GM08714 (cell line): ENCODE measurements at regions not wholly inside any gene's neighbourhood (a gene's known extent, or its start where the extent isn't known, plus 50 kb on each side); places are given as distances from the start of the nearest gene placed in this dataset.

ENCODE experiments used
- H3K4me3 ChIP-seq: fragments of 200-500 bp; sonication (Bioruptor generic); 2 replicates; pipeline ENCODE4 v1.5.1; 2014; ENCODE audit warnings: mild to moderate bottlenecking, low read length, inconsistent platforms
- ZNF274 ChIP-seq: IDR thresholded peaks from 2 replicates; pipeline ENCODE4 v1.6.1; 2012; ENCODE audit warnings: mild to moderate bottlenecking, low read depth, low read length

- TF ChIP-seq ZNF274: no peak
- no peak overlapping the region for H3K4me3 ChIP-seq
Observed at GRCh38 chr13:50522506-50522905, 321.0 kb downstream of the DLEU7 start.

DNA sequence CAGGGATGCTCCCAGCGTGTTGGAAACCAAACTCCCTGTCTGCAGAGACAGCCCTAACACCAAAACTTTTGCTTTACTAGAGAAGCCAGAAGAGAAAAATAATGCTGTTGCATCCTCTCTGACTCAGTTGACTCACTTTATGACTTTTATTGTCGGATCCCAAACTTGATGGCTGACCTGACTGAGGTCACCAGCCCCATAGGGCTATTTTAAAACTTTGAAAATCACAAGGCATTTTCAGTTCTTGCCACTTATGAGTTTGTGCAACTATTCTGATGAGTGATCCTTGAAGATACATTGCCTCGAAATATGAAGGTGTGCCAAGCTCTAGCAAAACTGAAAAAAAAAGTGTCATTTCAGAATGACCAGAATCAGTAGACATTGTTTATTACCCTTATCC, 320.2 kb downstream of the DLEU7 start:
- no peak for TF ChIP-seq ZNF274
- no peak overlapping the region for H3K4me3 ChIP-seq

- H3K4me3 ChIP-seq: no peak overlapping the region
- TF ChIP-seq ZNF274: no peak
Observed at GRCh38 chr13:50524560-50524959, 318.9 kb downstream of the DLEU7 start.

- no peak for TF ChIP-seq ZNF274
- H3K4me3 ChIP-seq: no peak overlapping the region
Observed at GRCh38 chr13:50526661-50527071, 316.8 kb downstream of the DLEU7 start.

GRCh38 chr13:50527188-50527587, 316.3 kb downstream of the DLEU7 start:
- TF ChIP-seq ZNF274: no peak
- H3K4me3 ChIP-seq: no peak overlapping the region

DNA sequence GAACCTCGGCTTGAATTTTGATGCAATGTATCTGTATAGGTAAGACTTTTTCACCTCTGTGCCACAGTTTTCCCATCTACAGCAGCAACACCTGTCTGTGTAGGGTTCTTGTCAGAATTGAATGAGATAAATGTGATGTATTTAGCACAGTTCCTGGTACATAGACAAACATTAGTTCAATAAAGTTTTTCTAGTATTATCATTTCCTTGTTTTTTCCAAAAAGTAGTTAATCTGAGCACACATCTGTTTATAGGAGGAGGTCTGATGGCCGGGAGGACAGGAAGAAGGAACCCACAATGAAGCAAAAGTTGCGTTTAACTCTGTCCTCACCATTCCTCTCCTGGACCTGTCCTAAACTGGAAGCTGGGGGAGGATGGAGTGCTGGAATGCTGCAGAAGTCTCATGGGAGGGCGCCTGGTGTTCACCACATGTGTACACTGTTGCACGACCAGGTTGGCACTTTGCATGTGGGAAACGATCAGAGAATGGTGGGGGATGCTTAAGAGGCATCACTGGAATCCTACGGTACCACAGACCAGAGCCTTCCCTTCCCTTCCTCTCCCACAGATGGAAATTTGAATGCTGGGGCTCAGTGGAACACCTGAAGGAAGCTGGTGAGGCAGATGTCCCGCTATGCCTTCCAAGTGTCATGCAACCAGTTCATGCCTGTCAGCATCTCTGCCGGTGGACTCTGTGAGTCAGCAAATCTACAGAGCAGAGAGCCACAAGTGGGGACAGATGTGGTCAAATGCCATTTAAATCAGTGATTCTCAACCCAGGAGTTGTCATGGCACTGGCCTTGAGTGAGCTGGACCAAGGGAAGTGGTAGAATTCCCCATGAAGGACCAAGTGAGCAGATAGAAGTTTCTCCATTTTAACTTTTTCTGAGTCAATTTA, 315.6 kb downstream of the DLEU7 start:
- no peak for TF ChIP-seq ZNF274
- no peak overlapping the region for H3K4me3 ChIP-seq

DNA sequence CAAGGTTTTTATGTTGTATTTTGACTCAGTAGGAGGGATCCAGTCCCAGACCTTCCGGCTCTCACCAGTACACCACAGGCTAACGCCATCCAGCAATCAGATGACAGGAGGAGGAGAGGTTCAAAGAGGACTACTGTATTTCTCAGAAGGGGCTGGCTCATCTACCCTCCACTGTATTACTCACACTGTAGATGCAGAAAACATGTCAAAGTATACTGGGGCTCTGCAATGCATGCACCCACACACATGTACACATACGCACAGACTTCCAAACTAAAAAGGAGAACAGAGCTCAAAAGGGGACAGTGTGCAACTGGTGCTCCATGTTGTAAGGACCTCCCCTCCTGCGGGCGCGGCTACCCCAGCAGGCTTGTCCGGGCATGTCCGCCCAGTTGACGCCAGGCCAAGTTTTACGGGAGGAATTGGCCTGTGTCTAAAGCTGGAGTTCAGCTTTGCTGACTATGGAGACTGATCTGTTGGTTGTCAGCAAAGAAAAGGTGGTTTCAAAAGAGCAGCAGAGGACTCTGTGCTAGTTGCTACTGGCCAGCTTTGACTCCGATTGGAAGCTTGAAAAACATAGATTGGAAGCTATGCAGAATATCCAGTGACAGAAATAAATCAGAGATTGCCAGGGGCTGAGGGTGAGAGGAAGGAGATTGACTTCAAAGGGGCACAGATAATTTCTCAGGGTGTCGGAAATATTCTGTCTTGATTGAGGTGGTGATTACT, 314.2 kb downstream of the DLEU7 start:
- no peak overlapping the region for H3K4me3 ChIP-seq
- TF ChIP-seq ZNF274: no peak

DNA sequence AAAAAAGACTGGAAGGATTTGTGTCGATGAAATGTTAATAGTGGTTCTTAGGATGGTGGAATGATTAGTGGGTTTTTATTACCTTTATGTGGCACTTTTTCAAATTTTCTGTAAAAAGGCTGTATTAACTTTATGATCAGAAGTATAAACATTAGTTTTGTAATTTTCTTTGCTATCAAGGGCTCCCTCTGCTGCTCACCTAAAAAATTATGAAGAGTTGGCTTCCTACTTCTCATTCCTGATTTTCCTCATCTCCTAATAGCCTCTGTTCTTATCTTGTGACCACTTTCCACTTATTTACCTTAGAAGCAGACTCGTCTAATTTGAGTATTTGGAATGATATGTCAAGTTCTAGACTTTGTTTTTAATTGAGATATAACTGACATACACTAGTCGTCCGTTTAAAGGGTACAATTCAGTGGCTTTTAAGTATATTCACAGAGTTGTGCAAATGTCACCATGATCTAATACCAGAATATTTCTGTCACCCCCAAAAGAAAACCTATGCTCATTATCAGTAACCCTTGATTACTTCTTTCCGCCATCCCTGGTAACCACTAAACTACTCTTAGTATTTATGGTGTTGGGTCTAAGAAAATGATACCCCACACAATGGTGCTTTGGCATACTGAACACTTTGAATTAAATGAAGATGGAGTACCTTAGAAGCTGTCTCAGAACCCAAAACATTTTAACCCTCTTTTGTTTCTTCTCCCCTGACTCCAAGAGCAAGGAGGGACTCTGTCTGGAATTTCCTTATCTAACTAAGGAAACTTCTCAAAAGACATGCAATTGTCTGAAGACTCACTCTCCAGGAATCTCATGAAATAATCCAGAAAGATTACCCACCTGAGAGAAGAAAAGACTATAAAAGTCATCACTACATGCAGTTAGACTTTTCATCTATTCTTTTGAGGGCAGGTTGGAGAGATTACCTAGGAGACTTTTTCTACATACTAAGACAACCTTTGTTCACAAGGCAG, 311.3 kb downstream of the DLEU7 start:
- no peak for TF ChIP-seq ZNF274
- H3K4me3 ChIP-seq: no peak overlapping the region

- no peak overlapping the region for H3K4me3 ChIP-seq
- no peak for TF ChIP-seq ZNF274
Observed at GRCh38 chr13:50535050-50535449, 308.4 kb downstream of the DLEU7 start.

DNA sequence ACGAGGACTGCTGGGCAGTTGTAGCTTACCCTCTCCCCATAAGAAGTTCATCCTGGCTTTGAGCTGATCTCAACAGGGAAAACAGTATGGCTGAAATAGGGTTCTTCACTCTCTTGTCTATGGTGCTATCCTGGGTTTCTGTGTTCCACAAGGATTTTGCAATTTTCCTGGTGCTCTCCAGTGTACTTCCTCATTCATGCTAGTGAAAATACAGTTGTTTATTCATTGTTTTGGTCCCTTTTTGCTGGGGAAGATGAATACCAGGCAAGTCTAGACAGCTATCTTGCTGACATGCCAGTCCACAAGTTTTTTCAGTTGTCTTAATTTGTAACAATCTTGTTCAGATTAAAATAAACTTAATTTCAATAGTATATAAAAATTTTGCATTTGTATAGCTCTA, 306.5 kb downstream of the DLEU7 start:
- TF ChIP-seq ZNF274: no peak
- no peak overlapping the region for H3K4me3 ChIP-seq

GRCh38 chr13:50539791-50540530, 303.5 kb downstream of the DLEU7 start:
- no peak overlapping the region for H3K4me3 ChIP-seq
- TF ChIP-seq ZNF274: no peak

GRCh38 chr13:50543141-50543540, 300.4 kb downstream of the DLEU7 start:
- H3K4me3 ChIP-seq: no peak overlapping the region
- TF ChIP-seq ZNF274: no peak

GRCh38 chr13:50543782-50544181, 299.7 kb downstream of the DLEU7 start:
- no peak overlapping the region for H3K4me3 ChIP-seq

More at GRCh38 chr13:50543782-50544181, 299.7 kb downstream of the DLEU7 start:
- no peak for TF ChIP-seq ZNF274
